WTC11 (cell line): ENCODE measurements at regions not wholly inside any gene's neighbourhood (a gene's known extent, or its start where the extent isn't known, plus 50 kb on each side); places are given as distances from the start of the nearest gene placed in this dataset.

ENCODE experiments used
- ATAC-seq: fragments of 200-7000 bp; cut with Tn5 transposase; 2 replicates; pipeline ENCODE4 v1.10.0; 2021; ENCODE audit warnings: mild to moderate bottlenecking, moderate library complexity
- CTCF ChIA-PET: fragments of 300-600 bp; sonication (Branson Sonifier 250); formaldehyde crosslinking; loops from one replicate; lab custom pipeline; 2021; ENCODE audit warnings: antibody characterized with exemption; lab: Charles Lee
- POLR2A ChIA-PET: fragments of 350-600 bp; sonication (Branson Sonifier 250); formaldehyde crosslinking; loops from one replicate; lab custom pipeline; 2021; ENCODE audit warnings: antibody characterized with exemption; lab: Charles Lee
- DNase-seq: peaks from one replicate; pipeline ENCODE4 v3.0.0; 2021; ENCODE audit warnings: low spot score
- H3K27ac Mint-ChIP-seq: 2 replicates; pipeline ENCODE4 v1.8.0; 2021; ENCODE audit warnings: mixed read lengths
- H3K27me3 Mint-ChIP-seq: 2 replicates; pipeline ENCODE4 v1.8.0; 2021; ENCODE audit warnings: low read depth, mild to moderate bottlenecking, moderate library complexity, mixed read lengths
- H3K36me3 Mint-ChIP-seq: 2 replicates; pipeline ENCODE4 v1.8.0; 2021; ENCODE audit warnings: mixed read lengths
- H3K4me1 Mint-ChIP-seq: 2 replicates; pipeline ENCODE4 v1.8.0; 2022; ENCODE audit warnings: mixed read lengths
- H3K4me3 Mint-ChIP-seq: 2 replicates; pipeline ENCODE4 v1.8.0; 2021; ENCODE audit warnings: mild to moderate bottlenecking, moderate library complexity, mixed read lengths
- H3K9me3 Mint-ChIP-seq: 2 replicates; pipeline ENCODE4 v1.8.0; 2021; ENCODE audit warnings: mixed read lengths
- CREM ChIP-seq: sonication (generic); formaldehyde crosslinking; IDR thresholded peaks from 2 replicates; pipeline ENCODE4 v1.8.1; 2022; ENCODE audit warnings: mild to moderate bottlenecking, missing genetic modification reagents, moderate library complexity
- ETV6 ChIP-seq: sonication (generic); formaldehyde crosslinking; IDR thresholded peaks from 2 replicates; pipeline ENCODE4 v1.8.1; 2022; ENCODE audit warnings: mild to moderate bottlenecking, missing genetic modification reagents
- OVOL2 ChIP-seq: fragments of 250-450 bp; sonication (Bioruptor Pico); IDR thresholded peaks from 2 replicates; pipeline ENCODE4 v1.9.0; 2021; ENCODE audit warnings: mild to moderate bottlenecking, borderline replicate concordance
- RELA ChIP-seq: sonication (generic); formaldehyde crosslinking; IDR thresholded peaks from 2 replicates; pipeline ENCODE4 v1.8.1; 2022; ENCODE audit warnings: missing genetic modification reagents, mild to moderate bottlenecking, borderline replicate concordance
- SMAD4 ChIP-seq: sonication (generic); formaldehyde crosslinking; IDR thresholded peaks from 2 replicates; pipeline ENCODE4 v1.8.0; 2022; ENCODE audit warnings: mild to moderate bottlenecking, missing genetic modification reagents
- SP1 ChIP-seq: sonication (generic); formaldehyde crosslinking; conservative IDR thresholded peaks from 2 replicates; pipeline ENCODE4 v1.8.1; 2022; ENCODE audit warnings: missing genetic modification reagents
- TEAD4 ChIP-seq: sonication (generic); formaldehyde crosslinking; IDR thresholded peaks from 2 replicates; pipeline ENCODE4 v1.8.0; 2022; ENCODE audit warnings: mild to moderate bottlenecking, missing genetic modification reagents
- ZBTB21 ChIP-seq: sonication (generic); formaldehyde crosslinking; IDR thresholded peaks from 2 replicates; pipeline ENCODE4 v1.8.1; 2023; ENCODE audit warnings: mild to moderate bottlenecking, missing genetic modification reagents, borderline replicate concordance
- ZMAT4 ChIP-seq: fragments of 250-450 bp; sonication (Bioruptor Pico); IDR thresholded peaks from 2 replicates; pipeline ENCODE4 v1.9.0; 2021; ENCODE audit warnings: mild to moderate bottlenecking
- ZNF121 ChIP-seq: sonication (generic); formaldehyde crosslinking; IDR thresholded peaks from 2 replicates; pipeline ENCODE4 v1.8.0; 2023; ENCODE audit warnings: missing genetic modification reagents
- ZNF219 ChIP-seq: sonication (generic); formaldehyde crosslinking; IDR thresholded peaks from 2 replicates; pipeline ENCODE4 v1.8.0; 2023; ENCODE audit warnings: missing genetic modification reagents, mild to moderate bottlenecking, borderline replicate concordance
- ZNF396 ChIP-seq: fragments of 250-450 bp; sonication (Bioruptor Pico); IDR thresholded peaks from 2 replicates; pipeline ENCODE4 v1.8.0; 2021; ENCODE audit warnings: mild to moderate bottlenecking, moderate library complexity, borderline replicate concordance
- TF ChIP-seq, protein P1 (sequence below): fragments of 250-450 bp; sonication (Bioruptor Pico); IDR thresholded peaks from 2 replicates; pipeline ENCODE4 v2.1.2; 2022; ENCODE audit warnings: mild to moderate bottlenecking, moderate library complexity
- TF ChIP-seq, protein P2 (sequence below): sonication (generic); formaldehyde crosslinking; IDR thresholded peaks from 2 replicates; pipeline ENCODE4 v1.8.0; 2022; ENCODE audit warnings: mild to moderate bottlenecking, missing genetic modification reagents
- TF ChIP-seq, protein P3 (sequence below): sonication (generic); formaldehyde crosslinking; conservative IDR thresholded peaks from 2 replicates; pipeline ENCODE4 v1.8.1; 2023; ENCODE audit warnings: mild to moderate bottlenecking, low read depth, missing genetic modification reagents, moderate library complexity
- TF ChIP-seq, protein P4 (sequence below): fragments of 250-450 bp; sonication (Bioruptor Pico); conservative IDR thresholded peaks from 2 replicates; pipeline ENCODE4 v1.9.0; 2021; ENCODE audit warnings: mild to moderate bottlenecking
- TF ChIP-seq, protein P5 (sequence below): sonication (generic); formaldehyde crosslinking; IDR thresholded peaks from 2 replicates; pipeline ENCODE4 v1.8.1; 2022; ENCODE audit warnings: missing genetic modification reagents, borderline replicate concordance
- TF ChIP-seq, protein P6 (sequence below): sonication (generic); formaldehyde crosslinking; IDR thresholded peaks from 2 replicates; pipeline ENCODE4 v1.8.0; 2023; ENCODE audit warnings: missing genetic modification reagents
- TF ChIP-seq, protein P7 (sequence below): sonication (generic); formaldehyde crosslinking; IDR thresholded peaks from 2 replicates; pipeline ENCODE4 v1.8.1; 2023; ENCODE audit warnings: mild to moderate bottlenecking, moderate library complexity, missing genetic modification reagents

DNA sequence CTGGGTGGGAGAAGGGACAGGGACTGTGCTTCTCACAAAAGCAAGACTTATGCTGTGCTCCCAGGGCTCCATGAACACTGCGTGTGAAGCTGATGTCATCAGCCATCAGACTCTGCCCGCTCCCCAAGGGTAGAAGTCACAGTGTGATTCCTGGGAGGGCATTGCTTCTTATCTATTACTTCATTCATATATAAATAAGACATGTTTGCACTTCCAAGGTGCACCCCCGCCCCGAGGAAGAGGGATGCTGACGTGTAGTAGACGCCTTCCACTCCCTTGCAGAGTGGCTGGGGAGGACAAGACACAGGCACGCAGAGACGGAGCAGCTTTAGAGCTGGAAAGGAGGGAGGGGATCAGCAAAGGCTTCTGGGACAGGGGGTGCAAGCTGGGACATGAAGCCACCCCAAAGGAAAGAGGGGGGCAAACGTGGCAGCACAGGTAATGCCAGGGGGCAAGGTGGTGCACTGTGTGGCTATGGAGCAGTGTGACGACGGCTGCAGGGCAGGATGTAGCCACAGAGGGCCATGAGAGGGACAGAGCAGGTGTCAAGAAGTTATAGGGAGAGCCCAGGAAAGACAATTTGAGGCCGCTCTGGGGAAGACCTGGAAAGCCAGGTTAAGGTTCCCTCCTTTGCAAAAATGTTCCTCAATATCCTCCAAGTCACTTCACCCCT lies 558.5 kb downstream of the MN1 start:
- Mint-ChIP-seq H3K4me3 (no peak overlapping the region), H3K27me3 (no peaks in the 10 kb centered on the region), H3K4me1 (peaks cover 14% of the 10 kb centered on the region), H3K36me3 (no peaks in the 10 kb centered on the region), H3K27ac (no peak overlapping the region), H3K9me3 (no peaks in the 10 kb centered on the region)
- POLR2A ChIA-PET, result no interaction called here
- TF ChIP-seq, protein P1, sequence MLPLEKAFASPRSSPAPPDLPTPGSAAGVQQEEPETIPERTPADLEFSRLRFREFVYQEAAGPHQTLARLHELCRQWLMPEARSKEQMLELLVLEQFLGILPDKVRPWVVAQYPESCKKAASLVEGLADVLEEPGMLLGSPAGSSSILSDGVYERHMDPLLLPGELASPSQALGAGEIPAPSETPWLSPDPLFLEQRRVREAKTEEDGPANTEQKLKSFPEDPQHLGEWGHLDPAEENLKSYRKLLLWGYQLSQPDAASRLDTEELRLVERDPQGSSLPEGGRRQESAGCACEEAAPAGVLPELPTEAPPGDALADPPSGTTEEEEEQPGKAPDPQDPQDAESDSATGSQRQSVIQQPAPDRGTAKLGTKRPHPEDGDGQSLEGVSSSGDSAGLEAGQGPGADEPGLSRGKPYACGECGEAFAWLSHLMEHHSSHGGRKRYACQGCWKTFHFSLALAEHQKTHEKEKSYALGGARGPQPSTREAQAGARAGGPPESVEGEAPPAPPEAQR (CRISPR knock-in tag), result no peak
- TF ChIP-seq SP1 (CRISPR knock-in tag), result no peak
- no peak for TF ChIP-seq ETV6
- TF ChIP-seq ZNF396 (CRISPR knock-in tag), result no peak
- TF ChIP-seq, protein P2, sequence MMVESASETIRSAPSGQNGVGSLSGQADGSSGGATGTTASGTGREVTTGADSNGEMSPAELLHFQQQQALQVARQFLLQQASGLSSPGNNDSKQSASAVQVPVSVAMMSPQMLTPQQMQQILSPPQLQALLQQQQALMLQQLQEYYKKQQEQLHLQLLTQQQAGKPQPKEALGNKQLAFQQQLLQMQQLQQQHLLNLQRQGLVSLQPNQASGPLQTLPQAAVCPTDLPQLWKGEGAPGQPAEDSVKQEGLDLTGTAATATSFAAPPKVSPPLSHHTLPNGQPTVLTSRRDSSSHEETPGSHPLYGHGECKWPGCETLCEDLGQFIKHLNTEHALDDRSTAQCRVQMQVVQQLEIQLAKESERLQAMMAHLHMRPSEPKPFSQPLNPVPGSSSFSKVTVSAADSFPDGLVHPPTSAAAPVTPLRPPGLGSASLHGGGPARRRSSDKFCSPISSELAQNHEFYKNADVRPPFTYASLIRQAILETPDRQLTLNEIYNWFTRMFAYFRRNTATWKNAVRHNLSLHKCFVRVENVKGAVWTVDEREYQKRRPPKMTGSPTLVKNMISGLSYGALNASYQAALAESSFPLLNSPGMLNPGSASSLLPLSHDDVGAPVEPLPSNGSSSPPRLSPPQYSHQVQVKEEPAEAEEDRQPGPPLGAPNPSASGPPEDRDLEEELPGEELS (CRISPR knock-in tag), result no peak
- no peak for TF ChIP-seq ZMAT4 (CRISPR knock-in tag)
- TF ChIP-seq ZBTB21 (CRISPR knock-in tag), result no peak
- no peak for TF ChIP-seq CREM (CRISPR knock-in tag)
- TF ChIP-seq, protein P3, sequence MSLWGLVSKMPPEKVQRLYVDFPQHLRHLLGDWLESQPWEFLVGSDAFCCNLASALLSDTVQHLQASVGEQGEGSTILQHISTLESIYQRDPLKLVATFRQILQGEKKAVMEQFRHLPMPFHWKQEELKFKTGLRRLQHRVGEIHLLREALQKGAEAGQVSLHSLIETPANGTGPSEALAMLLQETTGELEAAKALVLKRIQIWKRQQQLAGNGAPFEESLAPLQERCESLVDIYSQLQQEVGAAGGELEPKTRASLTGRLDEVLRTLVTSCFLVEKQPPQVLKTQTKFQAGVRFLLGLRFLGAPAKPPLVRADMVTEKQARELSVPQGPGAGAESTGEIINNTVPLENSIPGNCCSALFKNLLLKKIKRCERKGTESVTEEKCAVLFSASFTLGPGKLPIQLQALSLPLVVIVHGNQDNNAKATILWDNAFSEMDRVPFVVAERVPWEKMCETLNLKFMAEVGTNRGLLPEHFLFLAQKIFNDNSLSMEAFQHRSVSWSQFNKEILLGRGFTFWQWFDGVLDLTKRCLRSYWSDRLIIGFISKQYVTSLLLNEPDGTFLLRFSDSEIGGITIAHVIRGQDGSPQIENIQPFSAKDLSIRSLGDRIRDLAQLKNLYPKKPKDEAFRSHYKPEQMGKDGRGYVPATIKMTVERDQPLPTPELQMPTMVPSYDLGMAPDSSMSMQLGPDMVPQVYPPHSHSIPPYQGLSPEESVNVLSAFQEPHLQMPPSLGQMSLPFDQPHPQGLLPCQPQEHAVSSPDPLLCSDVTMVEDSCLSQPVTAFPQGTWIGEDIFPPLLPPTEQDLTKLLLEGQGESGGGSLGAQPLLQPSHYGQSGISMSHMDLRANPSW (CRISPR knock-in tag), result no peak
- TF ChIP-seq, protein P4, sequence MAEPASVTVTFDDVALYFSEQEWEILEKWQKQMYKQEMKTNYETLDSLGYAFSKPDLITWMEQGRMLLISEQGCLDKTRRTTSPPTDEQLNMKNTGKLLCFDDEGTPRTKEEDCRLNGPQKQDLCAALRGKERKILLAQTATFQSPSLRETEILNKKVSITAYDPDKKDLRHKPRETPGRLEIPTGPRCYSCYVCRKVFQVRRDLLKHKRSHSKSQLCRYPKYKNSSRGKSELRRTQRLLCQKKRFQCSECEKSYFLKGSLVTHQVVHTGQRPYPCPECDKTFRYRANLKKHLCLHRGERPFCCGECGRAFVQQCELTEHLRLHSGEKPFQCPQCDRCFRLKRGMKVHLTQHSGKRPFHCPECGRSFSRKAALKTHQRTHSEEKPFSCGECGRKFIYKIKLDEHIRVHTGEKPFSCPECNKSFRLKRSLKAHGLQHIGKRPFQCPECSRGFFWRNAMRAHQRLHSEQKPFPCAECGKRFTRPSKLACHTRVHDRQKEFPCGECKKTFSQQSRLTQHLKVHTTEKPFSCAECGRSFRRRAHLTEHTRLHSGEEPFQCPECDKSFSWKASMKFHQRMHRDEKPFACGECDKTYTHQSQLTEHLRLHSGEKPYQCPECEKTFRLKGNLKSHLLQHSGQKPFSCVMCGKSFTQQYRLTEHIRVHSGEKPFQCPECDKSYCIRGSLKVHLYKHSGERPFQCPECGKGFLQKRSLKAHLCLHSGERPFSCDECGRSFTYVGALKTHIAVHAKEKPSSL (CRISPR knock-in tag), result no peak
- TF ChIP-seq, protein P5, sequence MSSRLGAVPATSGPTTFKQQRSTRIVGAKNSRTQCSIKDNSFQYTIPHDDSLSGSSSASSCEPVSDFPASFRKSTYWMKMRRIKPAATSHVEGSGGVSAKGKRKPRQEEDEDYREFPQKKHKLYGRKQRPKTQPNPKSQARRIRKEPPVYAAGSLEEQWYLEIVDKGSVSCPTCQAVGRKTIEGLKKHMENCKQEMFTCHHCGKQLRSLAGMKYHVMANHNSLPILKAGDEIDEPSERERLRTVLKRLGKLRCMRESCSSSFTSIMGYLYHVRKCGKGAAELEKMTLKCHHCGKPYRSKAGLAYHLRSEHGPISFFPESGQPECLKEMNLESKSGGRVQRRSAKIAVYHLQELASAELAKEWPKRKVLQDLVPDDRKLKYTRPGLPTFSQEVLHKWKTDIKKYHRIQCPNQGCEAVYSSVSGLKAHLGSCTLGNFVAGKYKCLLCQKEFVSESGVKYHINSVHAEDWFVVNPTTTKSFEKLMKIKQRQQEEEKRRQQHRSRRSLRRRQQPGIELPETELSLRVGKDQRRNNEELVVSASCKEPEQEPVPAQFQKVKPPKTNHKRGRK (CRISPR knock-in tag), result no peak
- no peak for TF ChIP-seq ZNF121 (CRISPR knock-in tag)
- no peak for TF ChIP-seq SMAD4 (CRISPR knock-in tag)
- TF ChIP-seq TEAD4 (CRISPR knock-in tag), result no peak
- TF ChIP-seq RELA, result no peak
- TF ChIP-seq, protein P6, sequence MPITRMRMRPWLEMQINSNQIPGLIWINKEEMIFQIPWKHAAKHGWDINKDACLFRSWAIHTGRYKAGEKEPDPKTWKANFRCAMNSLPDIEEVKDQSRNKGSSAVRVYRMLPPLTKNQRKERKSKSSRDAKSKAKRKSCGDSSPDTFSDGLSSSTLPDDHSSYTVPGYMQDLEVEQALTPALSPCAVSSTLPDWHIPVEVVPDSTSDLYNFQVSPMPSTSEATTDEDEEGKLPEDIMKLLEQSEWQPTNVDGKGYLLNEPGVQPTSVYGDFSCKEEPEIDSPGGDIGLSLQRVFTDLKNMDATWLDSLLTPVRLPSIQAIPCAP (CRISPR knock-in tag), result no peak
- TF ChIP-seq, protein P7, sequence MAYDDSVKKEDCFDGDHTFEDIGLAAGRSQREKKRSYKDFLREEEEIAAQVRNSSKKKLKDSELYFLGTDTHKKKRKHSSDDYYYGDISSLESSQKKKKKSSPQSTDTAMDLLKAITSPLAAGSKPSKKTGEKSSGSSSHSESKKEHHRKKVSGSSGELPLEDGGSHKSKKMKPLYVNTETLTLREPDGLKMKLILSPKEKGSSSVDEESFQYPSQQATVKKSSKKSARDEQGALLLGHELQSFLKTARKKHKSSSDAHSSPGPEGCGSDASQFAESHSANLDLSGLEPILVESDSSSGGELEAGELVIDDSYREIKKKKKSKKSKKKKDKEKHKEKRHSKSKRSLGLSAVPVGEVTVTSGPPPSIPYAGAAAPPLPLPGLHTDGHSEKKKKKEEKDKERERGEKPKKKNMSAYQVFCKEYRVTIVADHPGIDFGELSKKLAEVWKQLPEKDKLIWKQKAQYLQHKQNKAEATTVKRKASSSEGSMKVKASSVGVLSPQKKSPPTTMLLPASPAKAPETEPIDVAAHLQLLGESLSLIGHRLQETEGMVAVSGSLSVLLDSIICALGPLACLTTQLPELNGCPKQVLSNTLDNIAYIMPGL, result no peak
- TF ChIP-seq OVOL2 (CRISPR knock-in tag), result no peak
- TF ChIP-seq ZNF219 (CRISPR knock-in tag), result no peak
- DNase-seq, result no peak
- CTCF ChIA-PET, result no interaction called here
- no peak for ATAC-seq
